ENCODE measurements at regions not wholly inside any gene's neighbourhood (a gene's known extent, or its start where the extent isn't known, plus 50 kb on each side); places are given as distances from the start of the nearest gene placed in this dataset.

DNA sequence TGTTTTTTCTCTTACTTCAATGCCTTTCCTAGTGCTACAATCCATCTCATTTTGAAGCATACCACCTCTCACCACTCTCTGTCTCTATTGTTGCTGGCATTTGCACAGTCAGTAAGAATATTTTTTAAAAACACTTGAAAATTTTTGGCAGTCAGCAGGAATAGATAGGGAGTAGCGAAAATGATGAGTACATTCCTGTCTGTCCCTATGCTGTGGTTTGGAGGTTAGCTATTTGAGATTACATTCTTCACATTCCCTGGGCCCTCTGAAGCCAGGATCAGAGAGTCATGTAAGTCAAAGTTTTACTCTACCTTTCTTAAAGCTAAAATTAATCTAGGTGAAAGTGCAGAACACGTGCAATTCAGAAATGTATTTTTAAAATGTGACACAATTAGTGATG, 53.0 kb upstream of the MAGI2 start:
- no peak overlapping the region for H3K27ac ChIP-seq
- H3K36me3 ChIP-seq: no peaks in the 10 kb centered on the region
- intact Hi-C loops (cut with DNase I; ENCODE audit: low total_unique reads): no loop called here
- DNase-seq: no peak
- no peak overlapping the region for H3K4me3 ChIP-seq
- H3K9me3 ChIP-seq: no peaks in the 10 kb centered on the region
- TF ChIP-seq, protein P1, sequence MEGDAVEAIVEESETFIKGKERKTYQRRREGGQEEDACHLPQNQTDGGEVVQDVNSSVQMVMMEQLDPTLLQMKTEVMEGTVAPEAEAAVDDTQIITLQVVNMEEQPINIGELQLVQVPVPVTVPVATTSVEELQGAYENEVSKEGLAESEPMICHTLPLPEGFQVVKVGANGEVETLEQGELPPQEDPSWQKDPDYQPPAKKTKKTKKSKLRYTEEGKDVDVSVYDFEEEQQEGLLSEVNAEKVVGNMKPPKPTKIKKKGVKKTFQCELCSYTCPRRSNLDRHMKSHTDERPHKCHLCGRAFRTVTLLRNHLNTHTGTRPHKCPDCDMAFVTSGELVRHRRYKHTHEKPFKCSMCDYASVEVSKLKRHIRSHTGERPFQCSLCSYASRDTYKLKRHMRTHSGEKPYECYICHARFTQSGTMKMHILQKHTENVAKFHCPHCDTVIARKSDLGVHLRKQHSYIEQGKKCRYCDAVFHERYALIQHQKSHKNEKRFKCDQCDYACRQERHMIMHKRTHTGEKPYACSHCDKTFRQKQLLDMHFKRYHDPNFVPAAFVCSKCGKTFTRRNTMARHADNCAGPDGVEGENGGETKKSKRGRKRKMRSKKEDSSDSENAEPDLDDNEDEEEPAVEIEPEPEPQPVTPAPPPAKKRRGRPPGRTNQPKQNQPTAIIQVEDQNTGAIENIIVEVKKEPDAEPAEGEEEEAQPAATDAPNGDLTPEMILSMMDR (IDR thresholded peaks at IDR 0.05): no peak
- H3K4me1 ChIP-seq: no peaks in the 10 kb centered on the region
- no peaks in the 10 kb centered on the region for H3K27me3 ChIP-seq

DNA sequence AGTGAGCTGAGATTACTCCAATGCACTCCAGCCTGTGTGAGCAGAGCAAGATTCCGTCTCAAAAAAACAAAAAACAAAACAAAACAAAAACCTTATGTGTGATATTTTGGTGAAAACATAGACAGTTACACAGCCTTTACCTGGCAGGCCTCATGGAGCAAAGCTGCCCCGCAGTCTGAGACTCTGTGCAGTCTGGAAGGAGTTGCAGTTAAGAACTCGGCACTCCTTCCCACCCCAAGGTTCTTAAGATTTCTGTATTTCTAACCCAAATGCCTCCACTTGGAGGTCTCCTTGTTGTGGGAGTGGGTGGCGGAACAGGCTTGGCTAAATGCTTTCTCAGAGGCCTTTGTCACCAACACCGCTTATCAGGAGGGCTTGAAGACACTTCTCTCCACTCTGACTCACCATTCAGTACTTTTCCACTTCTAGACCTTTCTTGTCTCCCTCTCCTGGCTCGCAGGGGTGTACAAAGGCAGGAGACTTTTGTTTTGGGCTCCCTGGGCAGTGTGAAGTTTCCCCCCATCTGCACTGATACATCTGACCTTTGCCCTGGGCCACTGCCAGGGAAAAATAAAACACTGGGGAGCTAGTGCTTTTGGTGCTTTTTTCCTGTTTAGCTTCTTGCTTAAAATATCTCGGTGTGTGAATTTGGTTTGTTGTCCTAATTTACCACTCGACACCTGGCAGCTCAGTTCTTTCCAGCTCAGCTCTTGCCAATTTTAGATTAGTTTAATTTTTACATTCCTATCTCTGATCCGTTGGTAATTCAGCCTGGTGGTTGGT, 51.3 kb upstream of the MAGI2 start:
- intact Hi-C loops (cut with DNase I; ENCODE audit: low total_unique reads): no loop called here
- DNase-seq: no peak

More for the DNA sequence above, 51.3 kb upstream of the MAGI2 start:
- no peaks in the 10 kb centered on the region for H3K27me3 ChIP-seq
- no peak overlapping the region for H3K4me3 ChIP-seq
- H3K4me1 ChIP-seq: no peaks in the 10 kb centered on the region
- H3K9me3 ChIP-seq: no peaks in the 10 kb centered on the region
- TF ChIP-seq, protein P1 (IDR thresholded peaks at IDR 0.05): no peak
- no peak overlapping the region for H3K27ac ChIP-seq
- no peaks in the 10 kb centered on the region for H3K36me3 ChIP-seq

All from tibial artery (tissue), 4 donors.